GM23338 (cell line): ENCODE measurements at regions not wholly inside any gene's neighbourhood (a gene's known extent, or its start where the extent isn't known, plus 50 kb on each side); places are given as distances from the start of the nearest gene placed in this dataset.

ENCODE experiments used
- CTCF ChIP-seq, 2 experiments: fragments of 200-600 bp in 1 of 2; sonication (generic) in 1 of 2; conservative IDR thresholded peaks; 2 replicates each; pipeline versions ENCODE4 v1.5.1 to v1.6.1; 2016 to 2017; ENCODE audit warnings: antibody characterized with exemption in 2 of 2, low read depth in 2 of 2, mild to moderate bottlenecking in 2 of 2, moderate library complexity in 1 of 2
- EZH2 ChIP-seq: fragments of 200-600 bp; sonication (generic); IDR thresholded peaks from one replicate; pipeline ENCODE4 v1.8.0; 2017; ENCODE audit warnings: antibody characterized with exemption, mild to moderate bottlenecking, low read depth; ENCODE audit not compliant: unreplicated experiment
- EZH2phosphoT487 ChIP-seq: fragments of 200-600 bp; sonication (generic); IDR thresholded peaks from one replicate; pipeline ENCODE4 v1.8.1; 2018; ENCODE audit warnings: antibody characterized with exemption; ENCODE audit not compliant: unreplicated experiment

DNA sequence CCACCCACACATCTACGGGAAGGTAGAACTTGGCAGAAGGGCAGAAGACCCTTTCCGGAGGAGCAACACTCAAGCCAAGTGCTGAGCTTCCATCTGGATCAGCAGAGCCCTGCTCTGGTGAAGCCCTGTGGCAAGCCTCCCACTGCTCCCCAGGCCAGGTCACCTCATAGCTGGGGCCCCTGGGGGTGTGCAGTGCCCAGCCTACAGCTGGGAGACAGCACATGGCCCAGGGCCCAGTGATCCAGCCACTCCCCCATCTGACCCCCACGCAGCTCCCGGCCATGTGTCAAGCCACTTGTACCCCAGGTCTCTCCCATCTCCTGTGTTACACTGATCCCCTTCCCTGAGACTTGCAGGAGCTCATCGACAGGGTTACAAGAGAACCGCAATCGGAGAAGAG, 95.7 kb downstream of the RBFOX3 start:
- no peak for TF ChIP-seq CTCF (conservative IDR thresholded peaks at IDR 0.05; ENCODE audit: low read depth in 2 of 2)
- TF ChIP-seq EZH2phosphoT487: no peak
- TF ChIP-seq EZH2: no peak
